Endothelial cell of umbilical vein (primary cell): ENCODE measurements at regions not wholly inside any gene's neighbourhood (a gene's known extent, or its start where the extent isn't known, plus 50 kb on each side); places are given as distances from the start of the nearest gene placed in this dataset.
A peak's percentile ranks its signal among the peaks of the same experiment; 100 is the strongest.

ENCODE experiments used
- BruUV-seq: library from RNA; stranded (reverse); fragments of 400-500 nt; replicated peaks from 2 replicates; lab custom pipeline; 2021; lab: Mats Ljungman, UMichigan
- CTCF ChIA-PET: fragments of 300-600, 350-600 bp; sonication (Branson Sonifier 250); formaldehyde crosslinking; loops from one replicate; lab custom pipeline; 2021; ENCODE audit warnings: antibody characterized with exemption, inconsistent platforms; lab: Charles Lee
- POLR2A ChIA-PET: fragments of 300-600, 350-600 bp; sonication (Branson Sonifier 250); formaldehyde crosslinking; loops from one replicate; lab custom pipeline; 2021; ENCODE audit warnings: antibody characterized with exemption, inconsistent platforms; lab: Charles Lee
- DNase-seq: peaks from one replicate; pipeline ENCODE4 v3.0.0-alpha.2; 2011; ENCODE audit warnings: low read depth, low spot score
- FAIRE-seq: peaks from 2 replicates; lab custom pipeline; 2011; peaks lifted over from hg19 to GRCh38; lab: Jason Lieb, UNC
- H2AFZ ChIP-seq: 2 replicates; pipeline ENCODE4 v1.6.0; 2012; ENCODE audit warnings: low read depth, low read length, control low read depth, inconsistent platforms
- H3K27ac ChIP-seq: 2 replicates; pipeline ENCODE4 v1.5.1; 2011; ENCODE audit warnings: low read depth, mild to moderate bottlenecking, control low read depth, low read length, moderate library complexity; ENCODE audit not compliant: insufficient read depth
- H3K27me3 ChIP-seq, 2 experiments: 2 replicates each; pipeline versions ENCODE4 v1.6.0 to v1.6.1; 2011; ENCODE audit warnings: low read length in 2 of 2, mixed read lengths in 1 of 2; ENCODE audit not compliant: control insufficient read depth in 2 of 2, insufficient read depth in 2 of 2
- H3K36me3 ChIP-seq, 2 experiments: 2 replicates in 1 of 2; 3 replicates in 1 of 2; pipeline ENCODE4 v1.5.1; 2011; ENCODE audit warnings: low read length in 2 of 2, mild to moderate bottlenecking in 1 of 2, moderate library complexity in 1 of 2; ENCODE audit not compliant: control insufficient read depth in 2 of 2, insufficient read depth in 2 of 2; ENCODE audit errors: extremely low read depth in 1 of 2
- H3K4me1 ChIP-seq: 3 replicates; pipeline ENCODE4 v1.5.1; 2011; ENCODE audit warnings: mild to moderate bottlenecking, low read length; ENCODE audit not compliant: control insufficient read depth, insufficient read depth; ENCODE audit errors: extremely low read depth
- H3K4me2 ChIP-seq: 2 replicates; pipeline ENCODE4 v1.6.1; 2011; ENCODE audit warnings: low read length, control low read depth, mixed read lengths; ENCODE audit not compliant: insufficient read depth
- H3K4me3 ChIP-seq, 3 experiments: fragments of 200-600 bp in 1 of 3; sonication (generic), shearing (Covaris generic) in 1 of 3; replicated peaks in 1 of 3; 2 replicates each; pipeline ENCODE4 v1.5.1; 2011 to 2016; ENCODE audit warnings: control low read depth in 3 of 3, low read length in 3 of 3, mild to moderate bottlenecking in 2 of 3, inconsistent platforms in 1 of 3, low read depth in 1 of 3, moderate library complexity in 1 of 3; ENCODE audit not compliant: insufficient read depth in 1 of 3
- H3K79me2 ChIP-seq: 2 replicates; pipeline ENCODE4 v1.6.0; 2012; ENCODE audit warnings: low read length, inconsistent platforms; ENCODE audit not compliant: control insufficient read depth, insufficient read depth
- H3K9ac ChIP-seq: replicated peaks from 2 replicates; pipeline ENCODE3; 2011; ENCODE audit warnings: low read length, control low read depth; ENCODE audit not compliant: insufficient read depth; ENCODE audit errors: extremely low read depth
- H3K9me1 ChIP-seq: replicated peaks from 3 replicates; pipeline ENCODE4 v1.6.0; 2011; ENCODE audit warnings: mild to moderate bottlenecking, low read length; ENCODE audit not compliant: control insufficient read depth, insufficient read depth; ENCODE audit errors: extremely low read depth
- H3K9me3 ChIP-seq: replicated peaks from 2 replicates; pipeline ENCODE4 v1.5.1; 2012; ENCODE audit warnings: low read length, inconsistent platforms; ENCODE audit not compliant: control insufficient read depth, insufficient read depth
- H4K20me1 ChIP-seq: replicated peaks from 2 replicates; pipeline ENCODE3; 2011; ENCODE audit warnings: mild to moderate bottlenecking, low read length; ENCODE audit not compliant: control insufficient read depth, insufficient read depth; ENCODE audit errors: extremely low read depth
- EZH2 ChIP-seq: IDR thresholded peaks from 2 replicates; pipeline ENCODE4 v1.6.1; 2012; ENCODE audit warnings: borderline replicate concordance, low read depth, mild to moderate bottlenecking, moderate library complexity, low read length, inconsistent platforms; ENCODE audit not compliant: severe bottlenecking
- FOS ChIP-seq: IDR thresholded peaks from 2 replicates; pipeline ENCODE4 v1.6.1; 2011; ENCODE audit warnings: mild to moderate bottlenecking, low read length, moderate library complexity, borderline replicate concordance; ENCODE audit not compliant: insufficient read depth
- GATA2 ChIP-seq: IDR thresholded peaks from 2 replicates; pipeline ENCODE4 v1.7.0; 2011; ENCODE audit warnings: low read depth, mild to moderate bottlenecking, moderate library complexity, mixed read lengths, low read length; ENCODE audit not compliant: insufficient read length, insufficient read depth
- JUN ChIP-seq: IDR thresholded peaks from 2 replicates; pipeline ENCODE4 v1.6.1; 2011; ENCODE audit warnings: borderline replicate concordance, low read depth; ENCODE audit not compliant: insufficient read length, insufficient read depth
- MYC ChIP-seq: IDR thresholded peaks from one replicate; pipeline ENCODE4 v1.6.1; 2011; ENCODE audit warnings: mild to moderate bottlenecking, low read depth, low read length
- POLR2A ChIP-seq: IDR thresholded peaks from 2 replicates; pipeline ENCODE4 v1.6.1; 2012; ENCODE audit warnings: low read depth, mild to moderate bottlenecking, control low read depth, low read length
- POLR2AphosphoS5 ChIP-seq: IDR thresholded peaks from 2 replicates; pipeline ENCODE4 v1.6.1; 2012; ENCODE audit warnings: low read depth, mild to moderate bottlenecking, control low read depth, low read length, moderate library complexity; ENCODE audit not compliant: insufficient read depth
- dilution Hi-C: fragments of 300-500 bp; cut with MboI; formaldehyde crosslinking; loops from one replicate; pipeline ENCODE4 v1.15.0; 2019; ENCODE audit warnings: low sequenced_read_pairs; ENCODE audit not compliant: extremely low pct_ligation_motif_present
- intact Hi-C: fragments of 100-400 bp; cut with micrococcal nuclease; formaldehyde crosslinking; loops from one replicate; pipeline ENCODE4 v1.10.0; 2022
- TF ChIP-seq, protein P1 (sequence below): IDR thresholded peaks from 2 replicates; pipeline ENCODE4 v1.6.1; 2011; ENCODE audit not compliant: insufficient read depth, insufficient read length
- TF ChIP-seq, protein P2 (sequence below), 2 donors: IDR thresholded peaks; 1 replicate in 1 of 2; 2 replicates in 1 of 2; pipeline ENCODE4 v1.5.1; 2011; ENCODE audit warnings: low read length in 2 of 2, mild to moderate bottlenecking in 2 of 2, moderate library complexity in 2 of 2, control low read depth in 1 of 2, inconsistent platforms in 1 of 2, low read depth in 1 of 2; ENCODE audit not compliant: insufficient read depth in 1 of 2; ENCODE audit errors: extremely low read depth in 1 of 2

DNA sequence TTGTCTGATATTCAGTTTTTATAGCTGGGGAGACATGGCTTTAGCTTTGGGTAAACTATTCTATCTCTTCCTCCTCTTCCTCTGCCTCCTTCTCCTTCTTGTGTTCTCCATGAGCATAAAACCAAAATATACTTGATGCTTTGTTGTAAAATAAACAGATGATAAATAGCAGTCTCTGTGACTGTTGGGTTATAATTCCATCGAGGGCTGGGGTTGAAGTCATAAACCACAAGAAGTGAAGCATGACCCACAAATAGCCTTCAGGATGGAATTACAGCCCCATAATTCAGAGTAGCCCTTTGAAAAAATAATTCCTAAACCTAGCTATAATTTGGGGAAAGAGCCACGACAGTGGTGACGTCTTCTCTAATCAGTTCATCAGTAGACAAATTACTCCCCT lies 177.7 kb downstream of the SNX19 start:
- FAIRE-seq (no peak), DNase-seq (no peak)
- Histone ChIP-seq H3K4me1 (peaks cover 21% of the 10 kb centered on the region), H4K20me1 (no peaks in the 10 kb centered on the region), H3K9me3 (no peaks in the 10 kb centered on the region), H3K9me1 (no peaks in the 10 kb centered on the region), H3K36me3 (no peaks in the 10 kb centered on the region), H3K4me3 (no peak overlapping the region), H3K27me3 (no peaks in the 10 kb centered on the region), H3K79me2 (no peaks in the 10 kb centered on the region), H3K4me2 (peak overlapping the region; percentile 21), H3K9ac (peak overlapping the region; percentile 11), H2AFZ (peak overlapping the region; percentile 27), H3K27ac (peak overlapping the region; percentile 56)
- ChIA-PET POLR2A (interaction anchor here (0.6 kb wide), 1 partner anchor 750 kb away, joined by 4 read pairs; no protein-coding TSS in a partner anchor), CTCF (interaction anchor here (1.1 to 2.4 kb wide), 6 partner anchors 12 to 303 kb away, joined by 3 to 12 read pairs (median 7); no protein-coding TSS in a partner anchor)
- TF ChIP-seq JUN (no peak), MYC (no peak), POLR2AphosphoS5 (no peak), POLR2A (no peak), FOS (no peak), GATA2 (no peak), EZH2 (no peak)
- TF ChIP-seq, protein P1, sequence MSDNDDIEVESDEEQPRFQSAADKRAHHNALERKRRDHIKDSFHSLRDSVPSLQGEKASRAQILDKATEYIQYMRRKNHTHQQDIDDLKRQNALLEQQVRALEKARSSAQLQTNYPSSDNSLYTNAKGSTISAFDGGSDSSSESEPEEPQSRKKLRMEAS: no peak
- TF ChIP-seq, protein P2, sequence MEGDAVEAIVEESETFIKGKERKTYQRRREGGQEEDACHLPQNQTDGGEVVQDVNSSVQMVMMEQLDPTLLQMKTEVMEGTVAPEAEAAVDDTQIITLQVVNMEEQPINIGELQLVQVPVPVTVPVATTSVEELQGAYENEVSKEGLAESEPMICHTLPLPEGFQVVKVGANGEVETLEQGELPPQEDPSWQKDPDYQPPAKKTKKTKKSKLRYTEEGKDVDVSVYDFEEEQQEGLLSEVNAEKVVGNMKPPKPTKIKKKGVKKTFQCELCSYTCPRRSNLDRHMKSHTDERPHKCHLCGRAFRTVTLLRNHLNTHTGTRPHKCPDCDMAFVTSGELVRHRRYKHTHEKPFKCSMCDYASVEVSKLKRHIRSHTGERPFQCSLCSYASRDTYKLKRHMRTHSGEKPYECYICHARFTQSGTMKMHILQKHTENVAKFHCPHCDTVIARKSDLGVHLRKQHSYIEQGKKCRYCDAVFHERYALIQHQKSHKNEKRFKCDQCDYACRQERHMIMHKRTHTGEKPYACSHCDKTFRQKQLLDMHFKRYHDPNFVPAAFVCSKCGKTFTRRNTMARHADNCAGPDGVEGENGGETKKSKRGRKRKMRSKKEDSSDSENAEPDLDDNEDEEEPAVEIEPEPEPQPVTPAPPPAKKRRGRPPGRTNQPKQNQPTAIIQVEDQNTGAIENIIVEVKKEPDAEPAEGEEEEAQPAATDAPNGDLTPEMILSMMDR (IDR thresholded peaks at IDR 0.05; ENCODE audit: extremely low read depth in 1 of 2, insufficient read depth in 1 of 2, low read depth in 1 of 2, low read length in 2 of 2): no peak
- no TSS peak for BruUV-seq
- intact Hi-C loops: loop anchor here (1.0 to 5.0 kb wide), 8 partner anchors 44 to 256 kb away; no protein-coding TSS in a partner anchor
- dilution Hi-C loops: no loop called here
